ENCODE measurements at regions not wholly inside any gene's neighbourhood (a gene's known extent, or its start where the extent isn't known, plus 50 kb on each side); places are given as distances from the start of the nearest gene placed in this dataset.

- Mint-ChIP-seq H3K27ac (ENCODE audit: unreplicated experiment) (no peak overlapping the region), H3K4me3 (ENCODE audit: unreplicated experiment) (no peak overlapping the region), H3K36me3 (ENCODE audit: low read depth, unreplicated experiment) (no peaks in the 10 kb centered on the region), H3K4me1 (ENCODE audit: low read depth, unreplicated experiment) (peaks cover 5% of the 10 kb centered on the region), H3K9me3 (ENCODE audit: unreplicated experiment) (peaks cover 18% of the 10 kb centered on the region), H3K27me3 (ENCODE audit: low read depth, unreplicated experiment) (peaks cover 48% of the 10 kb centered on the region)
- Histone ChIP-seq H3K4me1 (ENCODE audit: insufficient read depth, low read length) (no peaks in the 10 kb centered on the region), H4K20me1 (ENCODE audit: insufficient read depth, low read length) (no peaks in the 10 kb centered on the region), H3K9me3 (ENCODE audit: insufficient read depth, low read depth, low read length) (peaks cover 14% of the 10 kb centered on the region), H3K36me3 (ENCODE audit: insufficient read depth, low read length) (no peaks in the 10 kb centered on the region), H3K27me3 (ENCODE audit: insufficient read depth, low read length) (no peaks in the 10 kb centered on the region), H2AFZ (ENCODE audit: low read depth, low read length) (no peak overlapping the region), H3K4me3 (ENCODE audit: insufficient read depth, low read depth, low read length) (no peak overlapping the region), H3K27ac (ENCODE audit: low read depth, low read length) (no peak overlapping the region), H3K9ac (ENCODE audit: low read length) (no peak overlapping the region), H3K79me2 (ENCODE audit: insufficient read depth, low read length) (no peaks in the 10 kb centered on the region), H3K4me2 (ENCODE audit: low read length) (no peak overlapping the region)
- DNase-seq (ENCODE audit: low read depth), result no peak
- TF ChIP-seq EZH2 (IDR thresholded peaks at IDR 0.05; ENCODE audit: insufficient read depth, low read length), result no peak
- TF ChIP-seq, protein P1, sequence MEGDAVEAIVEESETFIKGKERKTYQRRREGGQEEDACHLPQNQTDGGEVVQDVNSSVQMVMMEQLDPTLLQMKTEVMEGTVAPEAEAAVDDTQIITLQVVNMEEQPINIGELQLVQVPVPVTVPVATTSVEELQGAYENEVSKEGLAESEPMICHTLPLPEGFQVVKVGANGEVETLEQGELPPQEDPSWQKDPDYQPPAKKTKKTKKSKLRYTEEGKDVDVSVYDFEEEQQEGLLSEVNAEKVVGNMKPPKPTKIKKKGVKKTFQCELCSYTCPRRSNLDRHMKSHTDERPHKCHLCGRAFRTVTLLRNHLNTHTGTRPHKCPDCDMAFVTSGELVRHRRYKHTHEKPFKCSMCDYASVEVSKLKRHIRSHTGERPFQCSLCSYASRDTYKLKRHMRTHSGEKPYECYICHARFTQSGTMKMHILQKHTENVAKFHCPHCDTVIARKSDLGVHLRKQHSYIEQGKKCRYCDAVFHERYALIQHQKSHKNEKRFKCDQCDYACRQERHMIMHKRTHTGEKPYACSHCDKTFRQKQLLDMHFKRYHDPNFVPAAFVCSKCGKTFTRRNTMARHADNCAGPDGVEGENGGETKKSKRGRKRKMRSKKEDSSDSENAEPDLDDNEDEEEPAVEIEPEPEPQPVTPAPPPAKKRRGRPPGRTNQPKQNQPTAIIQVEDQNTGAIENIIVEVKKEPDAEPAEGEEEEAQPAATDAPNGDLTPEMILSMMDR (IDR thresholded peaks at IDR 0.05; ENCODE audit: insufficient read depth, low read depth, low read length), result no peak
- no peak for FAIRE-seq
These were observed 246.1 kb downstream of the TEX29 start for GRCh38 chr13:111566567-111566966.

- Histone ChIP-seq H3K36me3 (ENCODE audit: insufficient read depth, low read length) (no peaks in the 10 kb centered on the region), H4K20me1 (ENCODE audit: insufficient read depth, low read length) (no peaks in the 10 kb centered on the region), H3K4me3 (ENCODE audit: insufficient read depth, low read depth, low read length) (no peak overlapping the region), H3K79me2 (ENCODE audit: insufficient read depth, low read length) (no peaks in the 10 kb centered on the region), H3K9ac (ENCODE audit: low read length) (no peak overlapping the region), H3K4me2 (ENCODE audit: low read length) (no peak overlapping the region), H3K9me3 (ENCODE audit: insufficient read depth, low read depth, low read length) (peaks cover 10% of the 10 kb centered on the region), H3K27me3 (ENCODE audit: insufficient read depth, low read length) (no peaks in the 10 kb centered on the region), H2AFZ (ENCODE audit: low read depth, low read length) (no peak overlapping the region), H3K4me1 (ENCODE audit: insufficient read depth, low read length) (no peaks in the 10 kb centered on the region), H3K27ac (ENCODE audit: low read depth, low read length) (no peak overlapping the region)
- H3K27me3 Mint-ChIP-seq (ENCODE audit: low read depth, unreplicated experiment), result peaks cover 47% of the 10 kb centered on the region
- peaks cover 5% of the 10 kb centered on the region for H3K4me1 Mint-ChIP-seq (ENCODE audit: low read depth, unreplicated experiment)
- no peak overlapping the region for H3K4me3 Mint-ChIP-seq (ENCODE audit: unreplicated experiment)
- DNase-seq (ENCODE audit: low read depth), result no peak
- TF ChIP-seq EZH2 (IDR thresholded peaks at IDR 0.05; ENCODE audit: insufficient read depth, low read length), result no peak
- TF ChIP-seq, protein P1 (IDR thresholded peaks at IDR 0.05; ENCODE audit: insufficient read depth, low read depth, low read length), result no peak
- no peak for FAIRE-seq
- H3K9me3 Mint-ChIP-seq (ENCODE audit: unreplicated experiment), result peaks cover 18% of the 10 kb centered on the region
- no peak overlapping the region for H3K27ac Mint-ChIP-seq (ENCODE audit: unreplicated experiment)
- H3K36me3 Mint-ChIP-seq (ENCODE audit: low read depth, unreplicated experiment), result no peaks in the 10 kb centered on the region
These were observed 247.2 kb downstream of the TEX29 start for GRCh38 chr13:111567637-111568036.

DNA sequence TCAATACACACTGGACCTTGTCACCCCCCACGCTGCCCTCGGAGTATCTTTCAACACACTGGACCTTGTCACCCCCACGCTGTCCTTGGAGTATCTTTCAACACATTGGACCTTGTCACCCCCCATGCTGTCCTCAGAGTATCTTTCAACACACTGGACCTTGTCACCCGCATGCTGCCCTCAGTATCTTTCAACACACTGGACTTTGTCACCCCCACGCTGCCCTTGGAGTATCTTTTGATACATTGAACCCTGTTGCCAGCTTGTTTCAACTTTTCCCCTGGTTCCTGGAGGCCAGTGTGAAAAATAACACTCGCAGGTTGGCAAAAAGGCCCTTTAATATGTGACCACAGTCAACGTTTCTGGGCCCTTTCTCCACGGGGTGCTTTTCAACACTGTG is 247.8 kb downstream of the TEX29 start:
- Histone ChIP-seq H3K79me2 (ENCODE audit: insufficient read depth, low read length) (no peaks in the 10 kb centered on the region), H3K27me3 (ENCODE audit: insufficient read depth, low read length) (no peaks in the 10 kb centered on the region), H3K27ac (ENCODE audit: low read depth, low read length) (no peak overlapping the region), H3K9ac (ENCODE audit: low read length) (no peak overlapping the region), H3K36me3 (ENCODE audit: insufficient read depth, low read length) (no peaks in the 10 kb centered on the region), H3K4me3 (ENCODE audit: insufficient read depth, low read depth, low read length) (no peak overlapping the region), H4K20me1 (ENCODE audit: insufficient read depth, low read length) (no peaks in the 10 kb centered on the region), H2AFZ (ENCODE audit: low read depth, low read length) (no peak overlapping the region), H3K4me1 (ENCODE audit: insufficient read depth, low read length) (no peaks in the 10 kb centered on the region), H3K4me2 (ENCODE audit: low read length) (no peak overlapping the region), H3K9me3 (ENCODE audit: insufficient read depth, low read depth, low read length) (peaks cover 10% of the 10 kb centered on the region)
- Mint-ChIP-seq H3K9me3 (ENCODE audit: unreplicated experiment) (peaks cover 18% of the 10 kb centered on the region), H3K27me3 (ENCODE audit: low read depth, unreplicated experiment) (peaks cover 46% of the 10 kb centered on the region), H3K4me1 (ENCODE audit: low read depth, unreplicated experiment) (peaks cover 5% of the 10 kb centered on the region), H3K36me3 (ENCODE audit: low read depth, unreplicated experiment) (no peaks in the 10 kb centered on the region), H3K4me3 (ENCODE audit: unreplicated experiment) (no peak overlapping the region), H3K27ac (ENCODE audit: unreplicated experiment) (no peak overlapping the region)
- no peak for DNase-seq (ENCODE audit: low read depth)
- TF ChIP-seq EZH2 (IDR thresholded peaks at IDR 0.05; ENCODE audit: insufficient read depth, low read length), result no peak
- TF ChIP-seq, protein P1 (IDR thresholded peaks at IDR 0.05; ENCODE audit: insufficient read depth, low read depth, low read length), result no peak
- FAIRE-seq, result no peak
